GM19351 (cell line): ENCODE measurements at regions not wholly inside any gene's neighbourhood (a gene's known extent, or its start where the extent isn't known, plus 50 kb on each side); places are given as distances from the start of the nearest gene placed in this dataset.
A peak's percentile ranks its signal among the peaks of the same experiment; 100 is the strongest.

ENCODE experiments used
- ATAC-seq: cut with Tn5 transposase; IDR thresholded peaks from one replicate; pipeline ENCODE4 v1.9.1; 2021; ENCODE audit warnings: mild to moderate bottlenecking, moderate library complexity; ENCODE audit not compliant: unreplicated experiment

- no peak for ATAC-seq
Observed at GRCh38 chr1:61531716-61532115, 193.2 kb downstream of the TM2D1 start.

- ATAC-seq = no peak
Observed at GRCh38 chr1:61523893-61524605, 200.9 kb downstream of the TM2D1 start.

GRCh38 chr1:61523229-61523628 is 201.7 kb downstream of the TM2D1 start:
- no peak for ATAC-seq

DNA sequence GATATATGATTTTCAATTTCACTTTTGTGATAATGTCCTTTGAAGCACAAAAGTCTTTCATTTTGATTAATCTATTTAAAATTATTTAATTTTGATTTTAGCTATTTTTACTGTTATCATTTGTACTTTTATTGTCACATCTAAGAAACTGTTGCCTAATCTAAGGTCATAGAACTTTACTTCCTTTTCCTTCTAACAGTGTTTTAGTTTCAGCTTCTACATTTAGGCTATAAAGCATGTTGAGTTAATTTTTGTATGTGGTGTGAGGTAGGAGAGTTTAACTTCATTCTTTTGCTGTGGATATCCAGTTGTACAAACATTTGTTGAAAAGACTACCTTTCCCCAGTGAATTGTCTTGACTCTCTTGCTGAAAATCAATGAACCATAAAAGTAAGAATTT is 204.5 kb downstream of the TM2D1 start:
- ATAC-seq = no peak

GRCh38 chr1:61519631-61520030 is 205.3 kb downstream of the TM2D1 start:
- ATAC-seq = no peak

- peak; percentile 94 for ATAC-seq
Observed at GRCh38 chr1:61518670-61519400, 206.1 kb downstream of the TM2D1 start.

DNA sequence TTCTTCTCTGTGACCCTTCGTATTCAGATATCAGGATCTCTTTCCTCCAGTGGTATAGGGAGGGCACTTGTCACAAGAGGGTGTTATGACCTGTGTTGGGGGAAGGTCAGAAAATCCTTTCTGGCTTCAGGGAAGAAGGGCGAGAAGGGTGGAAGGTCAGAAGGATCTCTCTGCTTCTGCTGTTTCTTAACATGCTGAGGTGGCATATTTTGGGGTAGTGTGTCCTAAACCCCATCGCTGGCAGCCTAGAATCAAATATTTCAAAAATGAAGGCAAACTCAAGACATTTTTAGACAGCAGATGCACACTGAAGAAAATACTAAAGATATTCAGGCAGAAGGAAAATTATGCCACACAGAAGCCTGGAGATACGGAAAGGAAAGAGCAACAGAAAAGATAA is 207.6 kb downstream of the TM2D1 start:
- ATAC-seq = no peak

GRCh38 chr1:61515096-61515495 is 209.8 kb downstream of the TM2D1 start:
- no peak for ATAC-seq
